PFSK-1 (cell line): ENCODE measurements at regions not wholly inside any gene's neighbourhood (a gene's known extent, or its start where the extent isn't known, plus 50 kb on each side); places are given as distances from the start of the nearest gene placed in this dataset.

Experiments used
- FOXP2 ChIP-seq: optimal IDR thresholded peaks from 2 replicates; pipeline ENCODE3; 2011; ENCODE audit warnings: borderline replicate concordance, control low read depth, inconsistent platforms; ENCODE audit not compliant: insufficient read depth; ENCODE audit errors: extremely low read length, extremely low read depth
- POLR2AphosphoS5 ChIP-seq: IDR thresholded peaks from 2 replicates; pipeline ENCODE4 v1.6.1; 2012; ENCODE audit warnings: low read depth, mild to moderate bottlenecking, control low read depth, low read length, moderate library complexity
- SIN3A ChIP-seq: IDR thresholded peaks from 2 replicates; pipeline ENCODE4 v1.6.1; 2012; ENCODE audit warnings: mild to moderate bottlenecking, low read length, moderate library complexity, borderline replicate concordance; ENCODE audit not compliant: insufficient read depth
- TAF1 ChIP-seq: IDR thresholded peaks from 2 replicates; pipeline ENCODE4 v1.6.1; 2012; ENCODE audit warnings: low read length, control low read depth, borderline replicate concordance; ENCODE audit not compliant: insufficient read depth
- TF ChIP-seq, protein P1 (sequence below), 2 experiments: IDR thresholded peaks; 2 replicates each; pipeline versions ENCODE4 v1.6.1 to v1.8.0; 2011 to 2012; ENCODE audit warnings: low read depth in 2 of 2, low read length in 2 of 2, control low read depth in 1 of 2, inconsistent platforms in 1 of 2, mild to moderate bottlenecking in 1 of 2, moderate library complexity in 1 of 2; ENCODE audit not compliant: insufficient read depth in 1 of 2

DNA sequence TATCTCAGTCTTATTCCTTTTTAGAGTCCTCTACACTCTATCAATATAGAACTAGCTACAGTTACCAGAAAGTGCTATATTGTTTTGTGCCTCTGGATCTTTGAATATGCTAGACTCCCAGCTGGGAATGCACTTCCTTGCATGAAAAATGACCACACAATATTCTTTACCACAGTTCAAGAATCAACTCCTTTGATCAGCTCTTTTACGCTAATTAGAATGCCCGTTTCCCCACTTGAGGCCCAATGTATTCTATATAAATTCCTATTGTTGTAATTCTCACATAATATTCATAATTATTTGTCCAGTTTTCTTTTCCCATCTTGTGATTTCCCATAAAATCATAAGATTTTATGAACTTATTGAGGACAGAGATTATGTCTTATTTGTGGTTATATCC is 142.2 kb downstream of the UBE2E3 start:
- TF ChIP-seq SIN3A = no peak
- TF ChIP-seq TAF1 = no peak
- TF ChIP-seq, protein P1, sequence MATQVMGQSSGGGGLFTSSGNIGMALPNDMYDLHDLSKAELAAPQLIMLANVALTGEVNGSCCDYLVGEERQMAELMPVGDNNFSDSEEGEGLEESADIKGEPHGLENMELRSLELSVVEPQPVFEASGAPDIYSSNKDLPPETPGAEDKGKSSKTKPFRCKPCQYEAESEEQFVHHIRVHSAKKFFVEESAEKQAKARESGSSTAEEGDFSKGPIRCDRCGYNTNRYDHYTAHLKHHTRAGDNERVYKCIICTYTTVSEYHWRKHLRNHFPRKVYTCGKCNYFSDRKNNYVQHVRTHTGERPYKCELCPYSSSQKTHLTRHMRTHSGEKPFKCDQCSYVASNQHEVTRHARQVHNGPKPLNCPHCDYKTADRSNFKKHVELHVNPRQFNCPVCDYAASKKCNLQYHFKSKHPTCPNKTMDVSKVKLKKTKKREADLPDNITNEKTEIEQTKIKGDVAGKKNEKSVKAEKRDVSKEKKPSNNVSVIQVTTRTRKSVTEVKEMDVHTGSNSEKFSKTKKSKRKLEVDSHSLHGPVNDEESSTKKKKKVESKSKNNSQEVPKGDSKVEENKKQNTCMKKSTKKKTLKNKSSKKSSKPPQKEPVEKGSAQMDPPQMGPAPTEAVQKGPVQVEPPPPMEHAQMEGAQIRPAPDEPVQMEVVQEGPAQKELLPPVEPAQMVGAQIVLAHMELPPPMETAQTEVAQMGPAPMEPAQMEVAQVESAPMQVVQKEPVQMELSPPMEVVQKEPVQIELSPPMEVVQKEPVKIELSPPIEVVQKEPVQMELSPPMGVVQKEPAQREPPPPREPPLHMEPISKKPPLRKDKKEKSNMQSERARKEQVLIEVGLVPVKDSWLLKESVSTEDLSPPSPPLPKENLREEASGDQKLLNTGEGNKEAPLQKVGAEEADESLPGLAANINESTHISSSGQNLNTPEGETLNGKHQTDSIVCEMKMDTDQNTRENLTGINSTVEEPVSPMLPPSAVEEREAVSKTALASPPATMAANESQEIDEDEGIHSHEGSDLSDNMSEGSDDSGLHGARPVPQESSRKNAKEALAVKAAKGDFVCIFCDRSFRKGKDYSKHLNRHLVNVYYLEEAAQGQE (IDR thresholded peaks at IDR 0.05; ENCODE audit: insufficient read depth in 1 of 2, low read depth in 2 of 2, low read length in 2 of 2) = no peak
- TF ChIP-seq FOXP2 = no peak
- no peak for TF ChIP-seq POLR2AphosphoS5

DNA sequence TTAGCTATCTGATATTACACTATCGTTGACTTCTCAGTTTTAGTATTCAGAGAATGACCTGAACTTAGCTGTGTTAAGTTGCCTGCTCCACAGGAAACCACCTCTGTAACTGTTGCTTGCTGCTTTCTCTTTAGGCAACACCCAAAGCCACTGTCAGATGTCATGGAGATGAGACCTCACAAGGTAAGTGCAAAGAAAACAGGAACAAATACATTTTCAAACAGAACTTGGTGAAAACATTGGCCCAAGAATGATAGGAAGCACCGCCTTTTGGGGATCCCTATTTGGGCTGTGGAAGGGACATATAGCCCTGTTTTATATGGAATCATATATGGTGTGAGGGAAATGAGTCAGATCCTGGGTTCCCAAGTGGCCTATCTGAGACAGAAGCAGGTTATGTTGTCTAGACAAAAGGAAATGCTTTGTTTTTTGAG is 143.4 kb downstream of the UBE2E3 start:
- TF ChIP-seq TAF1 (no peak), SIN3A (no peak), POLR2AphosphoS5 (no peak), FOXP2 (no peak)
- TF ChIP-seq, protein P1 (IDR thresholded peaks at IDR 0.05; ENCODE audit: insufficient read depth in 1 of 2, low read depth in 2 of 2, low read length in 2 of 2) = no peak

DNA sequence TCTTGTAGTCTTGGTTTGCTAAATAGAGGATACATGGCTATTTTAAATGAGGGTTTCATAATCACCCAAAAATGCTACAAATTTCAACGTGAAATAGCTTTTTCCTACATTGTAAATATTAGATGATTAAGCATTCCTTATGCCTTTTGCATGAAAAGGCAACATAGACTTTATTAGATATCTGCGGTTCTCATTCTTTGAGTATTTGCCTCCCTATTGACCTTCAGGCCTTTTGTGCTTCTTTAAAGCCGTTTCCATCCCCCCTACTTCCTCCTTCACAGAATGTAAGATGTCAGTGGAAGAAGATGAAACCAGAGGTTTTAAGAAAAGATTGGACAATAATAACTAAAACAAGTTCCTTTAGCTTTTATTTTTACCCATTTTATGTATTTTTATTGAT is 144.1 kb downstream of the UBE2E3 start:
- TF ChIP-seq SIN3A (no peak), TAF1 (no peak), POLR2AphosphoS5 (no peak), FOXP2 (no peak)
- TF ChIP-seq, protein P1 (IDR thresholded peaks at IDR 0.05; ENCODE audit: insufficient read depth in 1 of 2, low read depth in 2 of 2, low read length in 2 of 2) = no peak

DNA sequence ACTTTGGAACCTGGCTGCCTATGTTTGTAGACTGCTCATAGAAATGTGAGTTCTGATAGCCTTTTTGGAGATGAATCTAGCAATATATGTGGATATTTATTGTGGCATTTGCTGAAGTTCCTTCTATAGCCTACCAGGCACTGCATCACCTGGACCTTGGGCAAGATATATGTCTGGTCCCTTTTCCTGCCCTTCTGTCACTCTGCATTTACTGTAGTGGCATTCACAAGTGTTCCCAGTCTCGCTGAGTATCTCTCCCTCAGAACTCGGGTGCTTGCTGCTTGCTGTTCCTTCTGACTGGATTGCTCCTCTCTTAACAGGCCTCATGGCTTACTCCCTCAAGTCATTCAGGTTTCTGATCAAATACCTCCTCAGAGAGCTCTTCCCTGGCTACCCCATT is 145.0 kb downstream of the UBE2E3 start:
- TF ChIP-seq FOXP2 = no peak
- no peak for TF ChIP-seq SIN3A
- TF ChIP-seq, protein P1 (IDR thresholded peaks at IDR 0.05; ENCODE audit: insufficient read depth in 1 of 2, low read depth in 2 of 2, low read length in 2 of 2) = no peak
- no peak for TF ChIP-seq TAF1
- TF ChIP-seq POLR2AphosphoS5 = no peak

DNA sequence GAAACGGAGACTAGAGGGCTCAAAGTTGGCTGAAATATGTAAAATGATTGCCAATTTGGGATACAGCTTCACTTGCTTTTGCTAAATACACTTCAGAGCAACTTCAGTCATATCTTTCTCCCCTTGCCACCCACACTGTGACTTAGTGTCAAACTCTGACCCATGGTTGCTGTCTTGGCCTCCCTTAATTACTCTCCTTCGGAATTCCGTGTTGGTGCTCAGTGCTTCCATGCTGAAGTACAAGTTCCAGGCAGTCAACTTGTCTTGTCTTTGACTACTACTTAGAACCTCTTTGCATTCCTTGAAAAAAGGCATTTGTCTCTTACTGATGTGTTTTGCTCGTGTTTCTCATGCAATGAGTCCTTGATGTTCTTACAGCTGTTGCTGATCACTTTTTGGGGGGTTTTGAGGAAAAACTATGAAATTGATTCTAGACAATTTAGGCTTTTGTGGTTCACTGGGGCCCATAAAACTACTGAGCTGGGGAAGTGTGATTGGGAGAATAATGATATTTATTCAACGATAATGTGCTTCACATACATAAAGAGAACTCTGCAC is 146.0 kb downstream of the UBE2E3 start:
- TF ChIP-seq, protein P1 (IDR thresholded peaks at IDR 0.05; ENCODE audit: insufficient read depth in 1 of 2, low read depth in 2 of 2, low read length in 2 of 2) = no peak
- TF ChIP-seq FOXP2 = no peak
- TF ChIP-seq SIN3A = no peak
- no peak for TF ChIP-seq POLR2AphosphoS5
- no peak for TF ChIP-seq TAF1
